LNCaP clone FGC (cell line): ENCODE measurements at regions not wholly inside any gene's neighbourhood (a gene's known extent, or its start where the extent isn't known, plus 50 kb on each side); places are given as distances from the start of the nearest gene placed in this dataset.
"Not testable (repeated sequence)": the region's sequence is repeated elsewhere in the genome, so short reads cannot be mapped to it uniquely, and the experiment has no call there.

Experiments used
- DNase-seq: peaks from one replicate; pipeline ENCODE4 v3.0.0-alpha.2; 2011; ENCODE audit warnings: low read depth
- H3K4me3 ChIP-seq: 2 replicates; pipeline ENCODE4 v1.5.1; 2011; ENCODE audit warnings: mild to moderate bottlenecking, low read depth, low read length, control low read depth
- CTCF ChIP-seq: IDR thresholded peaks from 2 replicates; pipeline ENCODE4 v1.5.1; 2012; ENCODE audit warnings: mild to moderate bottlenecking; ENCODE audit not compliant: control insufficient read depth, insufficient read depth; ENCODE audit errors: extremely low read depth

GRCh38 chr4:56148428-56148827, 199.7 kb downstream of the CEP135 start:
- no peak for DNase-seq
- TF ChIP-seq CTCF = no peak
- no peak overlapping the region for H3K4me3 ChIP-seq

GRCh38 chr4:56147371-56147770, 198.6 kb downstream of the CEP135 start:
- H3K4me3 ChIP-seq = no peak overlapping the region
- no peak for TF ChIP-seq CTCF
- no peak for DNase-seq

- TF ChIP-seq CTCF = no peak
- H3K4me3 ChIP-seq = no peak overlapping the region
- DNase-seq = no peak
Measured at GRCh38 chr4:56146956-56147355, 198.2 kb downstream of the CEP135 start.

- no peak overlapping the region for H3K4me3 ChIP-seq
- TF ChIP-seq CTCF = no peak
- no peak for DNase-seq
Measured at GRCh38 chr4:56142088-56142487, 193.3 kb downstream of the CEP135 start.

GRCh38 chr4:56139241-56139827, 190.6 kb downstream of the CEP135 start:
- TF ChIP-seq CTCF = no peak
- no peak for DNase-seq
- no peak overlapping the region for H3K4me3 ChIP-seq

GRCh38 chr4:56134834-56135233, 186.1 kb downstream of the CEP135 start:
- DNase-seq = not testable (repeated sequence)

GRCh38 chr4:56134266-56134665, 185.5 kb downstream of the CEP135 start:
- no peak for DNase-seq
- no peak overlapping the region for H3K4me3 ChIP-seq
- no peak for TF ChIP-seq CTCF

More at GRCh38 chr4:56134834-56135233, 186.1 kb downstream of the CEP135 start:
- H3K4me3 ChIP-seq = not testable (repeated sequence)

GRCh38 chr4:56132835-56133234, 184.1 kb downstream of the CEP135 start:
- no peak overlapping the region for H3K4me3 ChIP-seq
- TF ChIP-seq CTCF = no peak
- DNase-seq = no peak

GRCh38 chr4:56132188-56132587, 183.4 kb downstream of the CEP135 start:
- DNase-seq, H3K4me3 ChIP-seq: not testable (repeated sequence)
